PFSK-1 (cell line): ENCODE measurements at regions not wholly inside any gene's neighbourhood (a gene's known extent, or its start where the extent isn't known, plus 50 kb on each side); places are given as distances from the start of the nearest gene placed in this dataset.

Experiments
- POLR2AphosphoS5 ChIP-seq: IDR thresholded peaks from 2 replicates; pipeline ENCODE4 v1.6.1; 2012; ENCODE audit warnings: low read depth, mild to moderate bottlenecking, control low read depth, low read length, moderate library complexity
- REST ChIP-seq, 2 experiments: IDR thresholded peaks; 2 replicates each; pipeline versions ENCODE4 v1.6.1 to v1.8.0; 2011 to 2012; ENCODE audit warnings: low read depth in 2 of 2, low read length in 2 of 2, control low read depth in 1 of 2, inconsistent platforms in 1 of 2, mild to moderate bottlenecking in 1 of 2, moderate library complexity in 1 of 2; ENCODE audit not compliant: insufficient read depth in 1 of 2
- SIN3A ChIP-seq: IDR thresholded peaks from 2 replicates; pipeline ENCODE4 v1.6.1; 2012; ENCODE audit warnings: mild to moderate bottlenecking, low read length, moderate library complexity, borderline replicate concordance; ENCODE audit not compliant: insufficient read depth
- TAF1 ChIP-seq: IDR thresholded peaks from 2 replicates; pipeline ENCODE4 v1.6.1; 2012; ENCODE audit warnings: low read length, control low read depth, borderline replicate concordance; ENCODE audit not compliant: insufficient read depth

GRCh38 chr7:118478931-118479330 lies 254.4 kb downstream of the ANKRD7 start:
- no peak for TF ChIP-seq POLR2AphosphoS5
- no peak for TF ChIP-seq SIN3A
- TF ChIP-seq TAF1, result no peak
- no peak for TF ChIP-seq REST (IDR thresholded peaks at IDR 0.05; ENCODE audit: insufficient read depth in 1 of 2, low read depth in 2 of 2, low read length in 2 of 2)
